ENCODE measurements at regions not wholly inside any gene's neighbourhood (a gene's known extent, or its start where the extent isn't known, plus 50 kb on each side); places are given as distances from the start of the nearest gene placed in this dataset.

- no peaks in the 10 kb centered on the region for H3K36me3 ChIP-seq (ENCODE audit: low read depth)
- TF ChIP-seq CTCF (IDR thresholded peaks at IDR 0.05; ENCODE audit: poor library complexity, severe bottlenecking): no peak
- no peak overlapping the region for H3K27ac ChIP-seq (ENCODE audit: poor library complexity, severe bottlenecking)
- no peak for ATAC-seq (ENCODE audit: low read depth)
- no peak overlapping the region for H3K4me3 ChIP-seq (ENCODE audit: severe bottlenecking)
- no peaks in the 10 kb centered on the region for H3K9me3 ChIP-seq (ENCODE audit: severe bottlenecking)
- H3K27me3 ChIP-seq (ENCODE audit: insufficient read depth, poor library complexity, severe bottlenecking): no peaks in the 10 kb centered on the region
- H3K4me1 ChIP-seq (ENCODE audit: insufficient read depth, poor library complexity, severe bottlenecking): peaks cover 19% of the 10 kb centered on the region
- no peak for DNase-seq (ENCODE audit: low spot score)
Observed at GRCh38 chr4:113825272-113825671, 63.7 kb upstream of the CAMK2D start.

GRCh38 chr4:113824396-113824795 is 62.9 kb upstream of the CAMK2D start:
- no peaks in the 10 kb centered on the region for H3K27me3 ChIP-seq (ENCODE audit: insufficient read depth, poor library complexity, severe bottlenecking)
- no peak for TF ChIP-seq CTCF (IDR thresholded peaks at IDR 0.05; ENCODE audit: poor library complexity, severe bottlenecking)
- peaks cover 19% of the 10 kb centered on the region for H3K4me1 ChIP-seq (ENCODE audit: insufficient read depth, poor library complexity, severe bottlenecking)
- no peaks in the 10 kb centered on the region for H3K36me3 ChIP-seq (ENCODE audit: low read depth)
- DNase-seq (ENCODE audit: low spot score) (no peak), ATAC-seq (ENCODE audit: low read depth) (no peak)
- no peak overlapping the region for H3K4me3 ChIP-seq (ENCODE audit: severe bottlenecking)
- no peak overlapping the region for H3K27ac ChIP-seq (ENCODE audit: poor library complexity, severe bottlenecking)
- no peaks in the 10 kb centered on the region for H3K9me3 ChIP-seq (ENCODE audit: severe bottlenecking)

- no peak for DNase-seq (ENCODE audit: low spot score)
- no peak for ATAC-seq (ENCODE audit: low read depth)
- no peak for TF ChIP-seq CTCF (IDR thresholded peaks at IDR 0.05; ENCODE audit: poor library complexity, severe bottlenecking)
- no peaks in the 10 kb centered on the region for H3K27me3 ChIP-seq (ENCODE audit: insufficient read depth, poor library complexity, severe bottlenecking)
- no peak overlapping the region for H3K4me3 ChIP-seq (ENCODE audit: severe bottlenecking)
- no peak overlapping the region for H3K27ac ChIP-seq (ENCODE audit: poor library complexity, severe bottlenecking)
- no peaks in the 10 kb centered on the region for H3K9me3 ChIP-seq (ENCODE audit: severe bottlenecking)
- peaks cover 19% of the 10 kb centered on the region for H3K4me1 ChIP-seq (ENCODE audit: insufficient read depth, poor library complexity, severe bottlenecking)
- no peaks in the 10 kb centered on the region for H3K36me3 ChIP-seq (ENCODE audit: low read depth)
Observed at GRCh38 chr4:113823291-113823659, 61.7 kb upstream of the CAMK2D start.

- no peak for ATAC-seq (ENCODE audit: low read depth)
Observed at GRCh38 chr4:113822555-113823290, 61.2 kb upstream of the CAMK2D start.

More at GRCh38 chr4:113822555-113823290, 61.2 kb upstream of the CAMK2D start:
- TF ChIP-seq CTCF (IDR thresholded peaks at IDR 0.05; ENCODE audit: poor library complexity, severe bottlenecking): no peak
- Histone ChIP-seq H3K4me1 (ENCODE audit: insufficient read depth, poor library complexity, severe bottlenecking) (peaks cover 19% of the 10 kb centered on the region), H3K36me3 (ENCODE audit: low read depth) (no peaks in the 10 kb centered on the region), H3K27me3 (ENCODE audit: insufficient read depth, poor library complexity, severe bottlenecking) (no peaks in the 10 kb centered on the region), H3K27ac (ENCODE audit: poor library complexity, severe bottlenecking) (peak overlapping the region; percentile 6), H3K4me3 (ENCODE audit: severe bottlenecking) (no peak overlapping the region), H3K9me3 (ENCODE audit: severe bottlenecking) (no peaks in the 10 kb centered on the region)
- DNase-seq (ENCODE audit: low spot score): no peak

Data from RWPE2 (cell line).